ENCODE measurements at regions not wholly inside any gene's neighbourhood (a gene's known extent, or its start where the extent isn't known, plus 50 kb on each side); places are given as distances from the start of the nearest gene placed in this dataset.

GRCh38 chr2:173457366-173457765, 102.7 kb downstream of the CDCA7 start (continued):
- TF ChIP-seq ZBTB10 (CRISPR knock-in tag; IDR thresholded peaks at IDR 0.05; ENCODE audit: borderline replicate concordance) (no peak), ZNF333 (CRISPR knock-in tag; IDR thresholded peaks at IDR 0.05; ENCODE audit: borderline replicate concordance) (no peak), ZNF552 (CRISPR knock-in tag; IDR thresholded peaks at IDR 0.05; ENCODE audit: borderline replicate concordance) (no peak)

- Histone ChIP-seq H3K4me3 (replicated peaks in 1 of 3; ENCODE audit: insufficient read depth in 1 of 3, low read depth in 2 of 3, low read length in 3 of 3) (no peak overlapping the region), H3K4me1 (ENCODE audit: insufficient read depth, low read length) (peaks cover 26% of the 10 kb centered on the region), H3K9ac (ENCODE audit: insufficient read depth, low read depth, low read length) (no peak overlapping the region), H3K36me3 (replicated peaks in 1 of 2; ENCODE audit: control insufficient read depth in 1 of 2, insufficient read depth in 2 of 2, low read length in 2 of 2) (no peaks in the 10 kb centered on the region), H3K9me3 (ENCODE audit: low read length) (no peaks in the 10 kb centered on the region), H3K27ac (ENCODE audit: extremely low read length, insufficient read depth, low read length) (no peak overlapping the region), H3K27me3 (ENCODE audit: control insufficient read depth in 1 of 2, insufficient read depth in 2 of 2, low read length in 2 of 2) (peaks cover 4 to 5% of the 10 kb centered on the region in 2 experiments; a peak in 4 of 5 replicates), H4K20me1 (ENCODE audit: insufficient read depth, low read length) (no peaks in the 10 kb centered on the region), H2AFZ (ENCODE audit: low read length) (no peak overlapping the region), H3K4me2 (ENCODE audit: low read depth, low read length) (no peak overlapping the region), H3K79me2 (ENCODE audit: insufficient read depth, low read length) (no peaks in the 10 kb centered on the region)
- in situ Hi-C loops (cut with HindIII; ENCODE audit: extremely low pct_ligation_motif_present, low pct_unique_long_range_greater_than_20kb) (no loop called here), intact Hi-C loops (cut with micrococcal nuclease; ENCODE audit: unreplicated experiment) (no loop called here)
- ATAC-seq, result no peak
- ChIA-PET CTCF (ENCODE audit: low intra/inter-chr PET ratio, low total read pairs) (no interaction called here), POLR2A (no interaction called here)
- DNase-seq (ENCODE audit: low spot score), result no peak
- WGBS (ENCODE audit: low lambda C conversion rate), result 21% methylated on average over 8 of the region's 8 CpGs
- no peak for FAIRE-seq
- peak; percentile 70; the same call in 1 of the 2 replicates for TF ChIP-seq CEBPB (IDR thresholded peaks at IDR 0.05; ENCODE audit: borderline replicate concordance, low read depth, low read length)
- TF ChIP-seq ZMAT5 (CRISPR knock-in tag; IDR thresholded peaks at IDR 0.05; ENCODE audit: borderline replicate concordance, low read depth), result no peak
- 0 out of 2 replicates have a peak, but pooled peaks have one; percentile 11 for TF ChIP-seq CEBPG (CRISPR knock-in tag; IDR thresholded peaks at IDR 0.05)
- BruUV-seq (replicated peaks), result no TSS peak
Measured at GRCh38 chr2:173458991-173459780, 104.5 kb downstream of the CDCA7 start.

Measured in HepG2 (cell line).